ENCODE measurements at regions not wholly inside any gene's neighbourhood (a gene's known extent, or its start where the extent isn't known, plus 50 kb on each side); places are given as distances from the start of the nearest gene placed in this dataset.
A peak's percentile ranks its signal among the peaks of the same experiment; 100 is the strongest.

- DNase-seq: peak; percentile 13
These were observed 54.9 kb upstream of the SACS start for GRCh38 chr13:23488442-23488841.

- no peak for DNase-seq
These were observed 62.8 kb upstream of the SACS start for GRCh38 chr13:23496255-23496654.

DNA sequence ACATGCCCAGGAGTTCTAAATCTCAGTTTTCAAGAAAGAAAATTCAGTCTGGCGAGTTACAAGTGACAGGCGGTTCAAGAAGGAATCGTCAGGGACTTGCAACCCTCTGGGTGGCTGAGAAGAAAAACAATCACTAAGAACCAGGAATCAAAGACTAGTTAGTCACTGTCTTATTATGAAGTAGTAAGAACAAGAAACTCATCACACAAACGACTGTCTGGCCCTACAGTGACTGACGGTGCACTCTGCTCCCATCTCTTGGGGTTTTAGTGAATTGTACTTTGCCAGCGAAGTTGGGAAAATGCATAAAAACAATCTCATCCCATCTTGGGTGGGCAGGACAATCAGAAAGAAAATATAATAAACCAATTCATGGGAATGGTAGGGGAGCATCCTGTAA, 63.7 kb upstream of the SACS start:
- DNase-seq: no peak

- no peak for DNase-seq
These were observed 67.3 kb upstream of the SACS start for GRCh38 chr13:23500849-23501248.

DNA sequence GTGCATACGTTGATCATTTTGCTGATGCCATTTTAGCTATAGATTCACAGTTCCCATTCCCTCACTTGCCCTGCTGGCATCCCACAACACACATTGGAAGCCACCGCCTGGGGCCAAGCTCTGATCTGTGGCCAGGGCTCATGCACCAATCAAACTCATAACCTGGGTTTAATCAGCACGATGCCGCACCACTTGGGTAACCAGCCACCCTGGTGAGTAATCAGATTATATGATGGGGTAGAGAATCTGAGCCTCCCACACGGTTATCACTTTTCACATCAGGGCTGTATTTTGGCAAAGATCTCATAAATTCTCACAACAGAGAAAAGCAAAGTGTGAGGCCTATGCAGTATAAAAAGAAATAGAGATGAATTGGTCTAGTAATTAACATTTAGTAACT, 66.0 kb upstream of the TNFRSF19 start:
- no peak for DNase-seq

- no peak for DNase-seq
These were observed 65.2 kb upstream of the TNFRSF19 start for GRCh38 chr13:23505007-23505406.

GRCh38 chr13:23506071-23506806, 64.0 kb upstream of the TNFRSF19 start:
- DNase-seq: peak; percentile 5

DNA sequence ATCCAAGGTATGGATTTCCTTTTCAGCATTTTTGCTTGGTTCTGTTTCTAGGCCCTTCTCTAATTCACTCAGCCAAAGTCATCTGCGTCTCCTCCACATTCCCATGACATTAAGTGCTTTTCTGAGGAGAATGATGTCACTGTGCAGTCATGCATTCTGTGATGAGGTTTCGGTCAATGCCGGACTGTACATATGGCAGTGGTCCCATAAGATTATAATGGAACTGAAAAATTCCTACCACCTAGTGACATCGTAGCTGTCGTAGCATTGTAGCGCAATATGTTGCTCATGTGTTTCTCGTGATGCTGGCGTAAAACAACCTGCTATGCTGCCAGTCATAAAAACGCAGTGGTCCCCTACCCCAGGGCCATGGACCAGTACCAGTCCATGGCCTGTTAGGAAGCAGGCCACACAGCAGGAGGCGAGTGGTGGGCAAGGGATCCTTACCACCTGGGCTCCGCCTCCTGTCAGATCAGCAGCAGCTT, 63.4 kb upstream of the TNFRSF19 start:
- no peak for DNase-seq

DNA sequence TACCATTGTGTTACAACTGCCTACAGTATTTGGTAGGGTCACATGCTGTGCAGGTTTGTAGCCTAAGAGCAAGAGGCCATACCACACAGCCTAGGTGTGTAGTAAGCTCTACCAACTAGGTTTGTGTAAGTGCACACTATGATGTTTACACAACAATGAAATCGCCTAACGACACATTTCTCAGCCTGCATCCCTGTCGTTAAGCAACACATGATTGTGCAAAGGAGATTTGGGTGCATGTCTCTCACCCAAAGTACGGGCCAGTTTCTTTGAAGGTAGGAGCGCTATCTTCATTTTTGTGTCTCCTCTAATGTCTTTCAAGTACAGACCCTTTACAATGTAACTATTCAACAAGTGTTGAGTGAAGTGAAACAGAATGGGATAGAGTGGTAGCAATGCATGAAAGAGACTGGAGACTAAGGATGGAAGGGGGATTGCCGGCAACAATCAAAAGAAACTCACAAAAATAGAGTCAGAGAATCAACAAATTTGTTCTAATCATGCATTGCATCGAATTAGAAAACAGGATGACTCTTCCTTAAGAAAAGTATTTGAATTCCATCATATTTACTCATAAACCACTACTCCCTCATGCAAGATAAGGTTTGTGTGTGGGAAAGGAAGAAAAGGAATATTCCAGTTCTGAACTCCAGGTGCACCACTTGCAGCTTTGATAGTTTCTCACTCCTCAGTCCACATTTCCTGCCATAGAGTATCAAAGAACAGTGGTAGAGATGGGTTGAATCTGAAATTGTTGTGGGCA, 60.2 kb upstream of the TNFRSF19 start:
- no peak for DNase-seq

DNA sequence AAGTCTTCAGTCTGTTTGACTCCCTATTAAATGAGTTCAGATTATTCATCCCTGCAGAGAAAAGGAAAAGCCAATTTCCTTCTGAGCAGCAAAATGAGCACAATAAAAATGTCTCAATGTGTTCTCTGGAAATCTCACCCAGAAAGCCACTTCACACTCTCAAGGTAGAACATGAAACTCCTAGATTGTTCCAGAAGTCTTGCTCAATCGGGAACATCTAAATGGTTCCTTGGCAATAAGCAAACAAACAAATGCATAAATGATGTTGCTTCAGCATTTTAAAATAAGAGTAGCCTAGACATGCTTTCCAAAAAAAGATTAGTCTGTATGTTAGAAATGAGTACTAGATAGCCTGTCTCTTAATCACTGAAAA, 59.7 kb upstream of the TNFRSF19 start:
- DNase-seq: no peak

GRCh38 chr13:23510979-23511735, 59.1 kb upstream of the TNFRSF19 start:
- DNase-seq: no peak

GRCh38 chr13:23512762-23513395, 57.3 kb upstream of the TNFRSF19 start:
- no peak for DNase-seq

DNA sequence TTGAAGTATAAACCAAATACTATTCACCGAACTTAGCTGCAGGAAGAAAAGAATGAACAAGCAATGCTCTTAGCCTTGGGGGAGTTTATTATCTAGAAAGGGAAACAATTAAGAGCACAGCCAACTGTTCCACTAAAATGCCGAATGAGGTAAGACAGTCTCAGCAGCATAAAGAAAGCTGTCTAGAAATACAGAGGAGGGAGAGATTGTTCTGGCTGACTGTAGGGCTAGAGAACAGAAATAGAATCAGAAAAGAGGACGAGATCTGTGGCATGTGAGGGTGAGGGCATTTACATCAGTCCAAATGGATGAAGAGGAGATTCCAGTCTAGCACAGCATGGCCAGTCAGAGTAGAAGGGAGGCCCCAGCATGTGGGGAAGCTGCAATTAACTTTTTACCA, 56.8 kb upstream of the TNFRSF19 start:
- no peak for DNase-seq

GRCh38 chr13:23514076-23514475, 56.1 kb upstream of the TNFRSF19 start:
- no peak for DNase-seq

- DNase-seq: no peak
These were observed 55.1 kb upstream of the TNFRSF19 start for GRCh38 chr13:23515116-23515515.

DNA sequence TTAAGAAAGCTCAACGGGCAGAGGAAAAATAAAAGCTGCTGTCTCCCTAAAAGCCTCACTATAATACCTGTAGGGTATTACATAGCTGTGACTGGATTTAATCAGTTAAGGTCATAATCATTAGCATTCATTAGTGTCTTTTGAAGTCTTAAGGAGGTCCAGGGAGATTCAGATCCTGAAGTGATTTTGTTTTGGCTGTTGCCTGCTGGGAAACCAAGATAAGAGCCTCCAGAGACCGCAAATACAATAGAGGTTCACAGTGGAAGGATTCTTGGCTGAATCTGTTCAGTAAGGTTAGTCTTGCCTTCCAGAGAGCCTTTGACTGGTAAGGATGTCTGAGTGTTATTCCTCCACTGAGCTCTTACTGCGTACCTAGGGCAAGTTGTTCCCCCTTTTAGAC, 54.0 kb upstream of the TNFRSF19 start:
- DNase-seq: no peak

DNA sequence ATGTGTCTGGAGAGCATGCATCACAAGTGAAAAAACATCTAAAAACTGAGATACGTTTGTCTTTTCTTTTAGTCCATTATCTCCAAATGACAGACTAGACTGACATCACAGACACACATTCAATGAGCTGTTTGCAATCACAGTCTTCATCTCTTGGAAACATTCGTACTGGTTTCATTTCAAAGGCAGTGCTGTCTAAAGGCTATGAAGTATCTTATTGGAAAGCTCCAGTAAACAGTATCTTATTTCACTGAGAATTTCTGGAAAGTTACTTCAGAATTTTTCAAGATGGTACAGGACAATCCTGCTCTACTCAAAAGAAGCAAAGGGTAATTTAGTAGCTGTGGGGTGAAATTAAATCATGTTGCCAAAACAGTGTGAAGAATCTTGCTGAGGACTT, 53.5 kb upstream of the TNFRSF19 start:
- no peak for DNase-seq

DNA sequence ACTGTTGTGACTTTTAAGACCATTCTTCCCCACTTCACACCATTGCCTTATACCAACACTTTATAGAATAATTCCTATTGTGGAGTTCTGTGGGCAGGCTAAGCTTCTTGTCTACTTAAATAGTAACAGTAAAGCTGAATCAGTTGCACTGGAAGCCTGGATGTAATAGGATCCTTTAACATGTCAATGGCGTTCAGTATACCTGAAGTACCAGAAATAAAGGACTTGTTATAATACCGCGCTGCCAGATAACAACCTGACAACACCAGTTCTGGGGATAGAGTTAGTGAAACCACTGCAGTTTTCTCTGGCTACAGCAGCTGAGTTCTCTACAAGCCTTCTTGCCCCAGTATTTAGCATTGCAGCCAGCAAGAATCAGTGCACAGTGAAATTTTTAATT, 52.0 kb upstream of the TNFRSF19 start:
- DNase-seq: no peak

Data from DMS79 treated with DMSO at 0.1 percent for 48 hours (cell line).